DMS 273 (cell line): ENCODE measurements at regions not wholly inside any gene's neighbourhood (a gene's known extent, or its start where the extent isn't known, plus 50 kb on each side); places are given as distances from the start of the nearest gene placed in this dataset.

ENCODE experiments used
- DNase-seq: peaks from one replicate; lab custom pipeline; 2025; ENCODE audit not compliant: unreplicated experiment; lab: John Stamatoyannopoulos, UW

DNA sequence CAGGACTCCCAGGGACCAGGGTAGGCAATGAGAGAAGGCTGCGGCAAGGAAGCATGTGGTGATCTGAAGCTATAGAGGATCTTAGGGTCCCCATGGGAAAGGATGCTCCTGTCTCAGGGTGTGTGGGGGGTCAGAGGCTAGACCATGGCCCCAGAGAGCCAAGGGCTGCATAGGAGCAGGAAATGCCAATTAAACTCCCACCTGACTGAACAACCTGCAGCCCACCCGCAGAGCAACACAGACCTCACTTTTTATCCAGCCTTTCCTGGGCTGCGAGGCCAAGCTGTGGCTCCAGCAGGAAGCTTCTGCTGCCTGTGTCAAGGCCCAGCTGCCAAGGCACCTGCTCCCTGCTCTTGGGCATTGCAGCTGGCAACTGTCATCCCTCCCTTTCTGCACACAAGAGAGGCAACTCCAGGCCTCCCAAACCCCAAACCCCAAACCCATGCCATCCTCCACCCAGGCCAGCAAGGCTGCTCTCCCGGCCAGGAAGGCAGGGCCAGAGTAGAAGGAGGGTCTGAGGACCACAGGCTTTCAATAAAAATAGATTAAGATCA is 290.1 kb downstream of the FOXO1 start:
- peak; percentile 80 for DNase-seq

DNA sequence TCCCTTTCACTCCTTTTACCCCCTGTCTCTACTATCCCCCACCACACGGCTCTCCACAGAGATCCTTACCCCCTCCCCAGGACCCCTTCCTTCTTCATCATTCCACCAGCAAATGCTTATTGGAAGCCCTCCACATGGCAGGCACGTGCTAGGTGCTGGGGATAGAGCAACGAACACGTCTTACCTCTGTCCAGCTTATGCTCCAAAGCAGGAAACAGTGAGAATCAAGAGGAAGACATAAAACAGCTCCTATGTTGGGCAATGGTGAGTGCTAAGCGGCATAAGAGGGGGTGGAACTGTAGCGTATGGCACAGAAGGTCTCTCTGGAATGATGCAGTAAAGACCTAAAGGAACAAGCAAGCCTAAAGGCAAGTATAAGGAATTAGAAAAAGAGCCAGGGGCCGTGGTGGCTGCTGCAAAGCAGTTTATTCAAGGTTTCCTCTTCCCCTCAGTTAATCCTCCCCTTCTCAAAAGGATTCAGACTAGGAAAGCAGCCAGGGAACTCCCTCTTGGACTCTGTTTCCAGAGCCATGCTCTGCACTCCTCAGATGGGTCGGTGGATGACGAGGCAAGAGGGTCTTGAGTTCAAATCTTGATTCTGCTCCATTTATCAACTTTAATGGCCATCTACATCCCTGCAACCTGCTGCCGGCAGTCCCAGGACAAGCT is 289.4 kb downstream of the FOXO1 start:
- DNase-seq: no peak

DNA sequence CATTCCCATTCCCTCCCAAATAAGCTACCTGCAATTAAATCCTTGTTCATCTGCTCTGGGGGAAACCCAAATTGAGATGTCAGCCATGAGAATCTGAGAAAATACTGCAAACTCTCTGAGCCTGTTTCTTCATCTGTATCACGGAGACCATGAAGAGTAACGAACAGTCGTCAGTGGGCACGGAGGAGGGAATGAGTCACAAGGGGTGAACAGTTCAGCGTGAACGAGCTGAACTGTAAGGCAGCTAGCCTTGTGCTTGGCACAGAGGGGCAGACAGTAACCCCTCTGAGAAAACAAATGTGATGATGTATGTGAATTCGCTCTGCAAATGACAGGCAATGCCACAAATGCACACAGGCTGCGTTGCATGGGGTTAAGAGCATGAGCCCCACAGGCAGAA is 288.7 kb downstream of the FOXO1 start:
- no peak for DNase-seq

DNA sequence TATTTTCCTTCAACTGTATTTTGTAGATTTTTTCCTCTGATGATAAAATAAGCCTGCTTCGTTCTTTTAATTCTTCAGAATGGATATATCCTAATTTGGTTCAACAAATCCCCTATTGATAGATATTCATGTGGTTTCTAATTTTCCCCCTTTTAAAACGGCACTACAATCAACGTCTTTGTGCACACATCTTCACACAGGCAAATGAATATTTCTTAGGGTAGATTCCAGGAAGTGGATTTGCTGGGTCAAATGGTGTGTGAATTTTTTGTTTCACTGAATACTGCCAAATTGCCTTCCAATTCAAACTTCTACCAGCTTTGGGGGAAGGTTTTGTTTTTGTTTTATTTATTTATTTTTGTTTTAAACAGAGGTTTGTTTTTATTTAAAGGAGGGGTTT is 287.2 kb downstream of the FOXO1 start:
- no peak for DNase-seq

DNA sequence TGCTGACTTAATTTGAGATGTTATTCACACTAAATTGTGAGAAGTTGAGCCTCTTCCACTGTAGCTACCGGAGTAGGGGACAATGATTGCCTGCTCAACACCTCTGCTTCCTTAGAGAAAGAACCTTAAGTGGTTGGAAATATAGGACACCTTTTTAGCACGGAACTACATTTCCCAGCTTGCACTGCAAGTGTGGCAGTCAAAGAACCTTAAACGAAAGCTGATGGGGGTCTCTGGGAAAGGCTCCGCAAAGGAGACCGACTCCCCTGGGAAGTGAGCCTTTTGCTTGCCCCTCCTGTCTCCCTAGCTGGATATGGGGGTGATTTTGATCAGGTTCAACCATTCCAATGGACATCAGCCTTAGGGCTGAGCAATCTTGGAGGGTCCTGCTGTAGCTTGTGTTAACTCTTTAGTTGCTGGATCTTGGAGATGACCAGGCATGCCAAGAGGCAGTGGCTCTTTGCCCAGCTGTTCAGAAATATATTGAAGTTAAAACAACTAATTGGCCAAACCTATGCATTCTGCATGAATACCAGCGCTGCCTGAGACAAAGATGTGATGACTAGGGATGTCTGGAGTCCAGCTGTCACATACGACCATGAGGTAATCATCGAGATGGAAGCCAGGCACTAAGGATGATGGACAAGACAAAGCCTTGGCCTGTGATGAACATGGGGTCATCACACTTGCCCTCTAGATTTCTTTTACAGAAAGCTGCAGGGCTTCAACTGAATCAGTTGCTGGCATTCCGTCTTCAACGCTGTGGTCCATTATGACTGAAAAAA is 286.5 kb downstream of the FOXO1 start:
- no peak for DNase-seq

DNA sequence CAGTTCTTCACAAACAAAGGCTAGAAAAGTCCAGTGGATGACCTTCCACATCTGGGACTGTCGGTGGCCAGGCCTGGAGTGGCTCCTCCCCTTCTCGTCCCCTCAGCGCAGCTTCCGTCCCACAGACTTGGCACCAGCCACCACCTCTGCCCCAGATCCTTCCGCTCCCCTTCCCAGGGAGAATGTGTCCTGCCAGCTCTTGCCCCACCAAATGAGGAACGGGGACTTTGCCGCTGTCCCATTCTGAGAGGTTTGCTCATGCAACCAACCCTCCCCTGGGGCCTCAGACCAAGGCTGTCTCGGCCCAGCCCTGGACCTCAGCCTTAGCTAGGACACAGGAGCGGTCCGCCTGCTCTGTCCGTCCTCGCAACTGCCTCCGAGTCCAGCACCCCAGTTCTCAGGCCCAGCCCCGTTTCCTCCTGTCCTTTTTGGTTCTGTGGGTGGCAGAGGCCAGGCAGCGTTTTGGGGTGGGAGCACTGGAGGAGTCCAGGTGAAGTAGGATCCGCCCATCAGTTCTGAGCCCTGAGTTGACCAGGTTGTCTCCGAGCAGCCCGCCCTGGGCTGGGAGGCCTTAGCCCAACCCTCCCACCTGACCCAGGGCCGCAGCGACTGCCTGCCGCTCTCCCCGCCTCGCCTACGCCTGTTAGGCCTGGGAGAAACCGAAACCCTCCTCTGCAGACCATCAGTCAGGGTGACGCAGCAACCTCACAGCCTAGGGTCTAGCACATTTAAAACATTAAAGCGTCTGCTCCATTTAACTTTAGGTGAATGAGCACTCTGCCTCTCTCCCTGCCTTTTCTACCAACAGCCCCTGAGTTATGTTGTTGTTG is 284.3 kb downstream of the FOXO1 start:
- no peak for DNase-seq

DNA sequence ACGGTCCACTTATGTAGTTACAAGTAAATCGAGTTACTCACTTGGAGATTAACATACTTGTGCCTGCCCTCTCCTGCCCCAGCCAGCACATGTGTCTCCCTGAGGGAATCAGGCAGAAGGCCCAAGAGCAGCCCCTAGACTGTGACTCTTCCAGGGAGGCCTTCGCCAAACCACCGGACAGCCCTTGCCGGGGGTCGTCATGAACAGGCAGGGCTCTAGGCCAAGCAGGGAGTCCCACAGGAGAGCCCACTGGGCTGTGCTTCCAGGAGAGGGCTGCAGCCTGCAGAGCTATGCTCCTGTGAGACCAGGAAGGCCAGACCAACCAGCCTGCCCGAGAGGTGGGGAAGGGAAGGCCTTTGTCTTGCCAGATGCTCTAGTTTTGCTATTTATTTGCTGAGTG is 283.3 kb downstream of the FOXO1 start:
- peak; percentile 11 for DNase-seq

DNA sequence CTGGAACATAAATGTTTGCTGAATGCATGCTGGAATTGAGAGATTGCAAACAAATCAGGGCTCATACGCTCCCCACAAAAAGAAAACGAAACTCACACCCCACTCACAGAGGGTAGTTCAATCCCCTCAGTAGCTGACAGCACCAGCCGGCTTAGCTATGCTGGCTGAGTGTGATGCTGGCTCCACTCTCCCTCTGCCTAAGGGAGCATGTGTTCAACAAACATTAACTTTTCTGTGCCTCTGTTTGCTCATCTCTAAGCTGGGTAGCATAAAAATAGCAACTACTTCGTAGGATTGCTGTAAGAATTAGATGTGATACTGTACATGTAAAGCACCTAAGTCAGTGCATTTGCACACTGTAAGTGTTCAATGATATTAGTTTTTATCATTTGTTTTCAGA is 282.6 kb downstream of the FOXO1 start:
- no peak for DNase-seq

DNA sequence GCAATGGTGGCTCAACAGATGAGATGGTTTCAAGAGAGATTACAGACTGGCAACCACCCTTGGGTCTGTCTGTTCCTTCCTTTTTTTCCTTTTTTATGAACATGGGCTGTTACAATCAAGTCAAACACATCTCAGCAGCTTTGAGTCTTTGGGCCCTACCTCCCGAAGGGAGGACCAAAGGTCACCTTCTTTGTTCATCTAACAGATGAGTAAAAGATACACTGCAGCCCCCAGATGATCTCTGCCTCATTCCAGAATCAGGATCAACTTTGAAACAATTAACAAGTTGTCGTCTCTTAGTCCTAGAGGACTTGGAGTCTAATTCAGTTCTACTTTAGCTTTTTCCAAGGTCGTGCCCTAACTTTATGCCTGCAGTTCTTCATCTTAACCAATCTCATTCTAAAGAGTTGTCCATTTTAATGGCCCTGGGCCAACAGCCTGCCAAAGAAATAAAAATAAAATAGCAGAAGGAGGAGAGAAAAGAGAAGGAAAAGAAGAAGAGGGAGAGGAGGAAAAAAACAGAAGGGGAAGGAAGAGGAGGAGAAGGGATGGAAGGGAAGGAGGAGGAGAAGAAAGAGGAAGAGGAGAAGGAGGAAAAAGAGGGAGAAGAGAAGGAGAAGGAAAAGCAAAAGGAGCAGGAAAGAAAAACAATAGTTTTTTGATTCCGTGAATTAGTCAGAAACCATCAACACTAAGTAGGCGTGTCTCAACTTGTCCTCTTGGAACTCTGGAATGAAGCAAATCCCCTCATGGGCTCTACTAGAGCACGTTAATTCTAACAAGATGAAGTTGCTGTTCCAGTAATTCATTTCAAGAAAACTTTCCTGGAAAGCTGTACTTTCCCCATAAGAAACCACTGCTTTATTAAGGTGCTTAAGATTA is 281.2 kb downstream of the FOXO1 start:
- no peak for DNase-seq

DNA sequence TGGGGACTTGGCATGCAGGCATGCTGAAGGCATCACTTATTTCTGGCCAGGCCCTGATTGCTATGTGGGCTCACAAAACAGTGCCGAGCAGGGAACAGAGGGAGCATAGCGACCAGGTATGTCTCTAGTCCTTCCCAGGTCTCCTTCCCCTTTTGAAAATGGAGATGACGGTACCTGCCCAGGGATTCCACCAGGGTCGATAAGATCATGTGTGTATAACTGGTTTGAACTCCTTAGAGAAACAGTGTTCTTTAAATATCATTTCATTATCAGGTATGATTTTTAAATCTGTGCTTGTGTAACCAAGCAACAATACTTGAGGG is 280.6 kb downstream of the FOXO1 start:
- no peak for DNase-seq

DNA sequence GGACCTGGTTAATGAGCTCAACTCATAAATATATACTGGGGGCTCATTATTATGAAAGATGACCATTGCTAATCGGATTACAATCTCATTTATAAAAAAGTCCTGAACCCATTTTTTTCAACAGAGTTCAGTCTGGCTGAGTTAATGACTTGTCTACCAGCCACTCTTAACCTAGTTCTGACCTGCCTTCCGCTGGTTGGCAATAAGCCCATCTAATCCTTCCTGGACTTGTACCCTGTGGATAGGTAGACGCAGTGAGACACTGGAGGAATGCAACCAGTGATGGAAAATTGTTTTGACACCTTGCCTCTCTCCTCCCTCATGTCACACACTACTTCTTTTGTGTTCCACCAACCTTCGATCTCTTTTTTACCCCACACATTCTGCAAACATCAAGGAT is 279.9 kb downstream of the FOXO1 start:
- no peak for DNase-seq

DNA sequence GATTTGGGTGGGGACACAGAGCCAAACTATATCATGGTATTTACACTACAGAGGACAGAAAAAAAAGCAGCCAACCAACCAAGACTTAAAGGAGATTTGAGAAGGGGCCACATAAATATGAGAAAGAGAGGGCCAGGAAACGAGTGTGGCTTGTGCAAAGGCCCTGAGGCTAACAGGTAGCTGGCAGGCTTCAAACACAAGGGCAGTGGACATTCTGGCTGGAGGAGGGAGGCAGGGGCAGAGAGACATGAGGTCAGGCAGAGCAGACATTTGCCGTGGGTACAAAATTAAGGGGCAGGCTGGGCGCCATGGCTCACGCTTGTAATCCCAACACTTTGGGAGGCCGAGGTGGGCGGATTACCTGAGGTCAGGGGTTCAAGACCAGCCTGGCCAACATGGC is 278.7 kb downstream of the FOXO1 start:
- DNase-seq: no peak

DNA sequence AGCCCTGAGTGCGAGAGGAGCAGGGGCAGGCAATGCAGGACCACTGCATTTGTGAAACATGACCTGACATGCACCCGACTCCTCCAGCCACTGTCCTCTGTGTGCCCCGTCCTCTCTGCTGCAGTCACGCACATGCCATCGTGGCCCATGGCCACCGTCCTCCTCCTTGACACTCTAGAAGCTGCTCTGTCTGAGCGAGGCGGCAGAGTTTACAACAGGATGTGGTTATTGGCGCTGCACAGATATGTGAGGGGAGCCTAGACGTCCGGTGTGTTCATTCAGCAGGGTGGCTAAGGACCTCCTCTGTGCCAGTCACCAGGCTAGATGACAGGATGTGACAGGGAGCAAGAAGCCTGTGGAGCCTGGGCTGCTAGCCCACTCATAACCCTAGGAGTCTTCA is 277.8 kb downstream of the FOXO1 start:
- DNase-seq: no peak

DNA sequence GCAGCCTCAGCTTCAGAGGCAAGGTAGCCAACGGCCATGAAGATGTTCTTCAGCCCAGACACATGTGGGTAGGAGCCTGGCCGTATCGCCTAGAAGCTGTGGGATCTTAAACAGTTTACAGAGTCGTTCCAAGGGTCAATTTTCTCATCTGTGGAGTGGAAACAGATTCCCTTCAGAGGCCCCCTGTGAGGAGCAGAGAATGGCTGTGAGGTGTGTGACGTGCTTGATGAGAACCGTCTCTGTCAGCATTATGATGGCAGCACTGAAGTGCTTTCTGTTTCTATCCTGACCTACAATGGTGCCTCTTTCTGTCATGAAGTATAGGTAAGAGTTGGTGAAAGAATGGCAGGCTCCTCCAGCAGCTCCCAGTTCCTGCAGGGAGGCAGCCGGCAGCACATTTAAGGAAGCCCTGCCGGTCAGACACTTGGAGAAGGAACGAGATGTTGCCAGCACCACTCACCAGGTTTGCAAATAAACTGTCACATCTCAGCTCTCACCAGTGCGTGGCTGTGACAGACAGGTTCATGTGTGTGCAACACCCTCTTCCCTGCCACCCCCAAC is 277.3 kb downstream of the FOXO1 start:
- no peak for DNase-seq

DNA sequence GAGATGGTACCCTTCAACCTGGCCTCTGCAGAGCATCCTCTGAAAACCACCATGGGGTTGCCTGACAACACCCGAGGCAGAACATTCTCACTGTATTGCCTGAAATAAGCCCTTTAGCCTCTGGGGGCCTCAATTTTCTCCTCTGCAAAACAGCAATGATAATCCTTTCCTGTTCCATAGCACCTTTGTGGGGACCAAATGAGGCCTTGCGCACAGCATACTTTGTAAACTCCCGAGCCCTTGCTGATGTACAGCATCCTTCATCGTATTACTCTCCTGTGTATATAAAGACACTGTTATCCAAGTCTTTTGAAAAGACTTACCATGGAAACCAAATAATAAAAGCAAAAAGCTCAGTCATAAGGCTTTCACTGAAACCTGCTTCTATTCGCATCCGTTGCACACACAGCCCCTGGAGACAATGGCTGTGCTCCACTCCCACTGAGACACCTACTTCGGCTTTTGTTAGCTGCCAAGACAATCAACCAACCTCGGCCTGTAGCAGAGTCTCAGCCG is 276.0 kb downstream of the FOXO1 start:
- no peak for DNase-seq

DNA sequence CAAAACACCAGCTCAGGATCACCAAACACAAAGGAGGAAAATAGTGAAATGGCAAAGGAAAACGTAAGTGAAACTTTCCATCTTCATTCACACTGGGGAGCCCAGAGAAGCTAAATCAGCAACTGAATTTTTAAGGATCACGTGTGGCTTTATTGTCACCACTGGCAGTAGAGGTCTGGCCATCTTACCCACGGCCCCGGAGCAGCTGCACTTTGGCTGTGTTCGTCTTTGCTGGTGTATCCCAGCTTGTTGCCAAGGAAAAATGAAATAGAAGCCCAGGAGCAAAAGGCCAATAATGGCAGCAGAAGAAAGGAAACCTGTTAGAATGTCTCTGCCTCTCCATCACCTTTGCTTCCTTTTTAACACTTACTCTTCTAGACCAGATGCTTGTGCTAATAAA is 274.7 kb downstream of the FOXO1 start:
- no peak for DNase-seq

DNA sequence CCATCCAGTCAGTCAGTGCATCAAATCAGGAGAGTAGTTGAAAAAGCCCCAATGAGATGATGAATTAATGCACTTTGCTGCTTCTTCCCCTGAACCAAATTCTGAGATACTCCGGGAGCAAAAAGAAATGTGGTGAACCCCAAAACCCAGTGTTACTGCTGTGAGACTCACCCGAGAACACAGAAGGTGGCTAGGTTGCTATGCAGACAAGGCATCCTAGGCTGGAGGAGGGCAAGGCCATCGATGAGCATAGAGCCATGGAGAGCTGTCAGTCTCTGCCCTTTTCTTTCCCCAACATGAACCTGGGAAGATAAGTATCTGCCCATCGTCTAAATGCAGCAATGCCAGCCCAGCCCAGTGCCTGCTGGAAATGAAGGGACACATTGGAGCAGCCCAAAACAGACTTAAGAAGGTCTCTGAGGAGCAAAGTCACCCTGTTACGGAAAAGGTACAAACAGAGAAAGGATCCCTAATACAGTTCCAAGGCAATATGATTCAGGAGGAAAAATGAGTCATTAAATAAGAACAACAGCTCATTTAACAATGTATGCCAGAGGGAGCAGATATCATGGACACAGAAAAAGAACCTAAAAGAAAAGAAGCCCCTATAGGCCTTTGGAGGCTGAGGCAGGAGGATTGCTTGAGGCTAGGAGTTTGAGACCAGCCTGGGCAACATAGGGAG is 272.0 kb downstream of the FOXO1 start:
- DNase-seq: no peak

DNA sequence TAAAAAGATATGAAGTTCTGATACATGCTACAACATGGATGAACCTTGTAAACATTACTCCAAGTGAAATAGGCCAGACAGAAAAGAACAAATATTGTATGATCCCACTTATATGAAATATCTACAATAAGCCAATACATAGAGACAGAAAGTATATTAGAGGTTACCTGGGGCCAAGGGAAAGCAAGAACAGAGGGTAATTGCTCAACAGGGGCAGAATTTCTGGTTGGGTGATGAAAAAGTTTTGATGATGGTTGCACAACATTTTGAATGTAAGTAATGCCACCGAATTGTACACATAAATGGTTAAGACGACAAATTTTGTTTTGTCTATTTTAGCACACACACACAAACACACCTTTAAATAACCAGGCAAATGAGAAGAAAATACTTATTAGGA is 268.4 kb downstream of the FOXO1 start:
- DNase-seq: no peak

DNA sequence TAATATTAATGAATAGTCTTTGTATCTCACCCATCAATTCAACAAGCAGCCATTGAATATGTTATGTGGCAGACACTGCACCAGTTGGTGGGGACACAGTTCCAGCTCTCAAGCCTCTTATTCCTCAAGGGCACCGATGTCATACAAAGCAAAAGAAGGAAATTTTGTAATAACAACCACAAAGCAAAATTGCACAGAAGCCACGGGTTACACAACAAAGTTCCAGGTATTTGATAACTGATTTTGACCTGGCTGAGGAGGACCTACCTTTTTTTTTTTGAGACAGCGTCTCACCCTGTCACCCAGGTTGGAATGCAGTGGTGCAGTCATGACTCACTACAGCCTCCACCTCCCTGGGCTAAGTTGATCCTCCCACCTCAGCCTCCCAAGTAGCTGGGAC is 266.7 kb downstream of the FOXO1 start:
- no peak for DNase-seq
